ENCODE measurements at regions not wholly inside any gene's neighbourhood (a gene's known extent, or its start where the extent isn't known, plus 50 kb on each side); places are given as distances from the start of the nearest gene placed in this dataset.

GRCh38 chr3:164524201-164524600 lies 554.1 kb downstream of the SI start:
- no peak for TF ChIP-seq GATA2 (IDR thresholded peaks at IDR 0.05; ENCODE audit: low read depth, low read length)
- no peak for TF ChIP-seq GATA3 (IDR thresholded peaks at IDR 0.05; ENCODE audit: low read depth, low read length)

Measured in SH-SY5Y (cell line).